Spleen (tissue), 11 donors: ENCODE measurements at regions not wholly inside any gene's neighbourhood (a gene's known extent, or its start where the extent isn't known, plus 50 kb on each side); places are given as distances from the start of the nearest gene placed in this dataset.

ENCODE experiments used
- DNase-seq: peaks from one replicate; pipeline ENCODE4 v3.0.0-alpha.2; 2020
- H3K27ac ChIP-seq, 8 donors: fragments of 200-600 bp; sonication (generic) in 7 of 8; 1 replicate in 4 of 8; 2 replicates in 4 of 8; pipeline versions ENCODE4 v1.5.0 to v1.8.0; 2016 to 2021; ENCODE audit warnings: inconsistent platforms in 4 of 8, mild to moderate bottlenecking in 4 of 8, moderate library complexity in 1 of 8
- H3K27me3 ChIP-seq, 7 donors: fragments of 200-600 bp; sonication (generic) in 6 of 7; replicated peaks in 1 of 7; 1 replicate in 4 of 7; 2 replicates in 3 of 7; pipeline versions ENCODE4 v1.5.0 to v1.8.0; 2016 to 2021; ENCODE audit warnings: inconsistent platforms in 3 of 7, mild to moderate bottlenecking in 1 of 7
- H3K36me3 ChIP-seq, 6 donors: fragments of 200-600 bp; sonication (generic) in 5 of 6; 1 replicate in 4 of 6; 2 replicates in 2 of 6; pipeline versions ENCODE4 v1.5.0 to v1.8.0; 2016 to 2021; ENCODE audit warnings: inconsistent platforms in 2 of 6
- H3K4me1 ChIP-seq, 6 donors: fragments of 200-600 bp; sonication (generic) in 5 of 6; 1 replicate in 3 of 6; 2 replicates in 3 of 6; pipeline versions ENCODE4 v1.5.0 to v1.8.0; 2016 to 2021; ENCODE audit warnings: inconsistent platforms in 3 of 6
- H3K4me3 ChIP-seq, 8 donors: fragments of 200-600 bp; sonication (generic) in 7 of 8; 1 replicate in 4 of 8; 2 replicates in 4 of 8; pipeline versions ENCODE4 v1.5.0 to v1.8.0; 2016 to 2021; ENCODE audit warnings: inconsistent platforms in 4 of 8, mild to moderate bottlenecking in 4 of 8, moderate library complexity in 2 of 8
- H3K9me3 ChIP-seq, 8 donors: fragments of 200-600 bp; sonication (generic) in 7 of 8; 1 replicate in 4 of 8; 2 replicates in 4 of 8; pipeline versions ENCODE4 v1.5.0 to v1.8.0; 2016 to 2021; ENCODE audit warnings: inconsistent platforms in 4 of 8
- CTCF ChIP-seq, 11 experiments: fragments of 200-600 bp in 7 of 11; fragments of 450-650 bp in 4 of 11; sonication (generic) in 4 of 11; IDR thresholded peaks in 8 of 11; conservative IDR thresholded peaks in 3 of 11; 1 replicate in 7 of 11; 2 replicates in 4 of 11; pipeline versions ENCODE4 v1.4.0 to v1.8.0; 2016 to 2021; ENCODE audit warnings: antibody characterized with exemption in 11 of 11, inconsistent platforms in 4 of 11, mild to moderate bottlenecking in 1 of 11
- POLR2A ChIP-seq, 3 donors: fragments of 450-650 bp; IDR thresholded peaks; one replicate each; pipeline ENCODE4 v1.5.1; 2017; ENCODE audit warnings: antibody characterized with exemption in 3 of 3, mild to moderate bottlenecking in 1 of 3
- POLR2AphosphoS5 ChIP-seq, 3 donors: sonication (generic); formaldehyde crosslinking; IDR thresholded peaks; one replicate each; pipeline ENCODE4 v1.5.1; 2017; ENCODE audit warnings: antibody characterized with exemption in 3 of 3
- WGBS, 5 donors: extraction: QIAGEN DNeasy Blood & Tissue Kit in 3 of 5; methylation state at CpG; one replicate each; pipeline versions ENCODE4 v1.1.5 to v1.1.7; 2013 to 2018; 5-methylcytosine and 5-hydroxymethylcytosine counted together
- intact Hi-C: fragments of 100-400 bp; cut with DNase I; formaldehyde crosslinking; loops from one replicate; pipeline ENCODE4 v1.15.0; 2023; ENCODE audit warnings: low total_unique reads
- donor health status: healthy with polysubstance abuse.
- donor health status: DM: no; HTN: no; CAD: no; lungs with moderate emphysema.
- donor health status: DM: no; HTN: no; CAD: no.
- donor health status: Bipolar disorder and iron deficiency.
- donor health status: healthy.
- donor health status: DM: no; HTN: no; CAD: no.
- donor health status: DM: yes; HTN: yes; CAD: no.

- Histone ChIP-seq H3K36me3 (no peaks in the 10 kb centered on the region), H3K4me3 (no peak overlapping the region), H3K27ac (no peak overlapping the region), H3K4me1 (no peaks in the 10 kb centered on the region), H3K9me3 (peaks cover 0 to 13% (median 0%) of the 10 kb centered on the region in 8 donors), H3K27me3 (peaks cover 0 to 5% (median 0%) of the 10 kb centered on the region in 7 donors)
- WGBS, 5 donors, result 69 to 76% (median 71%) methylated on average over 18 of the region's 18 CpGs
- DNase-seq, result no peak
- intact Hi-C loops, result no loop called here
- no peak for TF ChIP-seq POLR2A (IDR thresholded peaks at IDR 0.05)
- TF ChIP-seq POLR2AphosphoS5 (IDR thresholded peaks at IDR 0.05), result no peak
- no peak for TF ChIP-seq CTCF (IDR thresholded peaks at IDR 0.05 in 8 of 11, conservative IDR thresholded peaks at IDR 0.05 in 3 of 11)
Measured at GRCh38 chr6:1016329-1017302, 295.3 kb upstream of the FOXQ1 start.

- H3K27ac ChIP-seq, result no peak overlapping the region
- no peaks in the 10 kb centered on the region for H3K4me1 ChIP-seq
- no peak overlapping the region for H3K4me3 ChIP-seq
- DNase-seq, result no peak
- H3K27me3 ChIP-seq, result peaks cover 0 to 7% (median 0%) of the 10 kb centered on the region in 7 donors
- no peak for TF ChIP-seq POLR2AphosphoS5 (IDR thresholded peaks at IDR 0.05)
- no peak for TF ChIP-seq POLR2A (IDR thresholded peaks at IDR 0.05)
- TF ChIP-seq CTCF (IDR thresholded peaks at IDR 0.05 in 8 of 11, conservative IDR thresholded peaks at IDR 0.05 in 3 of 11), result no peak
- H3K9me3 ChIP-seq, result peaks cover 0 to 10% (median 0%) of the 10 kb centered on the region in 8 donors
- no peaks in the 10 kb centered on the region for H3K36me3 ChIP-seq
- intact Hi-C loops, result no loop called here
Measured at GRCh38 chr6:1015825-1016224, 296.1 kb upstream of the FOXQ1 start.

GRCh38 chr6:1014431-1014807 is 297.5 kb upstream of the FOXQ1 start:
- Histone ChIP-seq H3K27ac (no peak overlapping the region), H3K36me3 (no peaks in the 10 kb centered on the region), H3K27me3 (peaks cover 0 to 7% (median 0%) of the 10 kb centered on the region in 7 donors), H3K4me1 (no peaks in the 10 kb centered on the region), H3K4me3 (no peak overlapping the region), H3K9me3 (peaks cover 0 to 10% (median 0%) of the 10 kb centered on the region in 8 donors)
- 28 to 46% (median 35%) methylated on average over 2 of the region's 2 CpGs for WGBS, 5 donors
- TF ChIP-seq POLR2AphosphoS5 (IDR thresholded peaks at IDR 0.05) (no peak), POLR2A (IDR thresholded peaks at IDR 0.05) (no peak), CTCF (IDR thresholded peaks at IDR 0.05 in 8 of 11, conservative IDR thresholded peaks at IDR 0.05 in 3 of 11) (no peak)
- intact Hi-C loops, result no loop called here
- no peak for DNase-seq

GRCh38 chr6:1013656-1014430 is 298.1 kb upstream of the FOXQ1 start:
- no peaks in the 10 kb centered on the region for H3K36me3 ChIP-seq

More at GRCh38 chr6:1013656-1014430, 298.1 kb upstream of the FOXQ1 start:
- Histone ChIP-seq H3K4me1 (no peaks in the 10 kb centered on the region), H3K27ac (no peak overlapping the region), H3K4me3 (no peak overlapping the region), H3K9me3 (peaks cover 0 to 10% (median 0%) of the 10 kb centered on the region in 8 donors), H3K27me3 (peaks cover 0 to 7% (median 0%) of the 10 kb centered on the region in 7 donors)
- no peak for DNase-seq
- no peak for TF ChIP-seq CTCF (IDR thresholded peaks at IDR 0.05 in 8 of 11, conservative IDR thresholded peaks at IDR 0.05 in 3 of 11)
- TF ChIP-seq POLR2A (IDR thresholded peaks at IDR 0.05), result no peak
- TF ChIP-seq POLR2AphosphoS5 (IDR thresholded peaks at IDR 0.05), result no peak
- 62 to 82% (median 79%) methylated on average over 7 of the region's 7 CpGs for WGBS, 5 donors
- intact Hi-C loops, result no loop called here
